Endothelial cell of umbilical vein (primary cell): ENCODE measurements at regions not wholly inside any gene's neighbourhood (a gene's known extent, or its start where the extent isn't known, plus 50 kb on each side); places are given as distances from the start of the nearest gene placed in this dataset.

Experiments
- BruUV-seq: library from RNA; stranded (reverse); fragments of 400-500 nt; replicated peaks from 2 replicates; lab custom pipeline; 2021; lab: Mats Ljungman, UMichigan
- CTCF ChIA-PET: fragments of 300-600, 350-600 bp; sonication (Branson Sonifier 250); formaldehyde crosslinking; loops from one replicate; lab custom pipeline; 2021; ENCODE audit warnings: antibody characterized with exemption, inconsistent platforms; lab: Charles Lee
- POLR2A ChIA-PET: fragments of 300-600, 350-600 bp; sonication (Branson Sonifier 250); formaldehyde crosslinking; loops from one replicate; lab custom pipeline; 2021; ENCODE audit warnings: antibody characterized with exemption, inconsistent platforms; lab: Charles Lee
- DNase-seq: peaks from one replicate; pipeline ENCODE4 v3.0.0-alpha.2; 2011; ENCODE audit warnings: low read depth, low spot score
- FAIRE-seq: peaks from 2 replicates; lab custom pipeline; 2011; peaks lifted over from hg19 to GRCh38; lab: Jason Lieb, UNC
- H2AFZ ChIP-seq: 2 replicates; pipeline ENCODE4 v1.6.0; 2012; ENCODE audit warnings: low read depth, low read length, control low read depth, inconsistent platforms
- H3K27ac ChIP-seq: 2 replicates; pipeline ENCODE4 v1.5.1; 2011; ENCODE audit warnings: low read depth, mild to moderate bottlenecking, control low read depth, low read length, moderate library complexity; ENCODE audit not compliant: insufficient read depth
- H3K27me3 ChIP-seq, 2 experiments: 2 replicates each; pipeline versions ENCODE4 v1.6.0 to v1.6.1; 2011; ENCODE audit warnings: low read length in 2 of 2, mixed read lengths in 1 of 2; ENCODE audit not compliant: control insufficient read depth in 2 of 2, insufficient read depth in 2 of 2
- H3K36me3 ChIP-seq, 2 experiments: 2 replicates in 1 of 2; 3 replicates in 1 of 2; pipeline ENCODE4 v1.5.1; 2011; ENCODE audit warnings: low read length in 2 of 2, mild to moderate bottlenecking in 1 of 2, moderate library complexity in 1 of 2; ENCODE audit not compliant: control insufficient read depth in 2 of 2, insufficient read depth in 2 of 2; ENCODE audit errors: extremely low read depth in 1 of 2
- H3K4me1 ChIP-seq: 3 replicates; pipeline ENCODE4 v1.5.1; 2011; ENCODE audit warnings: mild to moderate bottlenecking, low read length; ENCODE audit not compliant: control insufficient read depth, insufficient read depth; ENCODE audit errors: extremely low read depth
- H3K4me2 ChIP-seq: 2 replicates; pipeline ENCODE4 v1.6.1; 2011; ENCODE audit warnings: low read length, control low read depth, mixed read lengths; ENCODE audit not compliant: insufficient read depth
- H3K4me3 ChIP-seq, 3 experiments: fragments of 200-600 bp in 1 of 3; sonication (generic), shearing (Covaris generic) in 1 of 3; replicated peaks in 1 of 3; 2 replicates each; pipeline ENCODE4 v1.5.1; 2011 to 2016; ENCODE audit warnings: control low read depth in 3 of 3, low read length in 3 of 3, mild to moderate bottlenecking in 2 of 3, inconsistent platforms in 1 of 3, low read depth in 1 of 3, moderate library complexity in 1 of 3; ENCODE audit not compliant: insufficient read depth in 1 of 3
- H3K79me2 ChIP-seq: 2 replicates; pipeline ENCODE4 v1.6.0; 2012; ENCODE audit warnings: low read length, inconsistent platforms; ENCODE audit not compliant: control insufficient read depth, insufficient read depth
- H3K9ac ChIP-seq: replicated peaks from 2 replicates; pipeline ENCODE3; 2011; ENCODE audit warnings: low read length, control low read depth; ENCODE audit not compliant: insufficient read depth; ENCODE audit errors: extremely low read depth
- H3K9me1 ChIP-seq: replicated peaks from 3 replicates; pipeline ENCODE4 v1.6.0; 2011; ENCODE audit warnings: mild to moderate bottlenecking, low read length; ENCODE audit not compliant: control insufficient read depth, insufficient read depth; ENCODE audit errors: extremely low read depth
- H3K9me3 ChIP-seq: replicated peaks from 2 replicates; pipeline ENCODE4 v1.5.1; 2012; ENCODE audit warnings: low read length, inconsistent platforms; ENCODE audit not compliant: control insufficient read depth, insufficient read depth
- H4K20me1 ChIP-seq: replicated peaks from 2 replicates; pipeline ENCODE3; 2011; ENCODE audit warnings: mild to moderate bottlenecking, low read length; ENCODE audit not compliant: control insufficient read depth, insufficient read depth; ENCODE audit errors: extremely low read depth
- EZH2 ChIP-seq: IDR thresholded peaks from 2 replicates; pipeline ENCODE4 v1.6.1; 2012; ENCODE audit warnings: borderline replicate concordance, low read depth, mild to moderate bottlenecking, moderate library complexity, low read length, inconsistent platforms; ENCODE audit not compliant: severe bottlenecking
- GATA2 ChIP-seq: IDR thresholded peaks from 2 replicates; pipeline ENCODE4 v1.7.0; 2011; ENCODE audit warnings: low read depth, mild to moderate bottlenecking, moderate library complexity, mixed read lengths, low read length; ENCODE audit not compliant: insufficient read length, insufficient read depth
- JUN ChIP-seq: IDR thresholded peaks from 2 replicates; pipeline ENCODE4 v1.6.1; 2011; ENCODE audit warnings: borderline replicate concordance, low read depth; ENCODE audit not compliant: insufficient read length, insufficient read depth
- MYC ChIP-seq: IDR thresholded peaks from one replicate; pipeline ENCODE4 v1.6.1; 2011; ENCODE audit warnings: mild to moderate bottlenecking, low read depth, low read length
- POLR2AphosphoS5 ChIP-seq: IDR thresholded peaks from 2 replicates; pipeline ENCODE4 v1.6.1; 2012; ENCODE audit warnings: low read depth, mild to moderate bottlenecking, control low read depth, low read length, moderate library complexity; ENCODE audit not compliant: insufficient read depth
- dilution Hi-C: fragments of 300-500 bp; cut with MboI; formaldehyde crosslinking; loops from one replicate; pipeline ENCODE4 v1.15.0; 2019; ENCODE audit warnings: low sequenced_read_pairs; ENCODE audit not compliant: extremely low pct_ligation_motif_present
- intact Hi-C: fragments of 100-400 bp; cut with micrococcal nuclease; formaldehyde crosslinking; loops from one replicate; pipeline ENCODE4 v1.10.0; 2022
- TF ChIP-seq, protein P1 (sequence below), 2 donors: IDR thresholded peaks; 1 replicate in 1 of 2; 2 replicates in 1 of 2; pipeline ENCODE4 v1.5.1; 2011; ENCODE audit warnings: low read length in 2 of 2, mild to moderate bottlenecking in 2 of 2, moderate library complexity in 2 of 2, control low read depth in 1 of 2, inconsistent platforms in 1 of 2, low read depth in 1 of 2; ENCODE audit not compliant: insufficient read depth in 1 of 2; ENCODE audit errors: extremely low read depth in 1 of 2
- TF ChIP-seq, protein P2 (sequence below): IDR thresholded peaks from 2 replicates; pipeline ENCODE4 v1.6.1; 2011; ENCODE audit not compliant: insufficient read depth, insufficient read length

- intact Hi-C loops = no loop called here
- H3K9me3 ChIP-seq = no peaks in the 10 kb centered on the region
- H3K4me1 ChIP-seq = no peaks in the 10 kb centered on the region
- no peaks in the 10 kb centered on the region for H4K20me1 ChIP-seq
- CTCF ChIA-PET = no interaction called here
- no peak overlapping the region for H2AFZ ChIP-seq
- FAIRE-seq (no peak), DNase-seq (no peak)
- dilution Hi-C loops = no loop called here
- no peaks in the 10 kb centered on the region for H3K36me3 ChIP-seq
- no peaks in the 10 kb centered on the region for H3K9me1 ChIP-seq
- no peaks in the 10 kb centered on the region for H3K79me2 ChIP-seq
- no peak for TF ChIP-seq GATA2
- TF ChIP-seq, protein P1, sequence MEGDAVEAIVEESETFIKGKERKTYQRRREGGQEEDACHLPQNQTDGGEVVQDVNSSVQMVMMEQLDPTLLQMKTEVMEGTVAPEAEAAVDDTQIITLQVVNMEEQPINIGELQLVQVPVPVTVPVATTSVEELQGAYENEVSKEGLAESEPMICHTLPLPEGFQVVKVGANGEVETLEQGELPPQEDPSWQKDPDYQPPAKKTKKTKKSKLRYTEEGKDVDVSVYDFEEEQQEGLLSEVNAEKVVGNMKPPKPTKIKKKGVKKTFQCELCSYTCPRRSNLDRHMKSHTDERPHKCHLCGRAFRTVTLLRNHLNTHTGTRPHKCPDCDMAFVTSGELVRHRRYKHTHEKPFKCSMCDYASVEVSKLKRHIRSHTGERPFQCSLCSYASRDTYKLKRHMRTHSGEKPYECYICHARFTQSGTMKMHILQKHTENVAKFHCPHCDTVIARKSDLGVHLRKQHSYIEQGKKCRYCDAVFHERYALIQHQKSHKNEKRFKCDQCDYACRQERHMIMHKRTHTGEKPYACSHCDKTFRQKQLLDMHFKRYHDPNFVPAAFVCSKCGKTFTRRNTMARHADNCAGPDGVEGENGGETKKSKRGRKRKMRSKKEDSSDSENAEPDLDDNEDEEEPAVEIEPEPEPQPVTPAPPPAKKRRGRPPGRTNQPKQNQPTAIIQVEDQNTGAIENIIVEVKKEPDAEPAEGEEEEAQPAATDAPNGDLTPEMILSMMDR (IDR thresholded peaks at IDR 0.05; ENCODE audit: extremely low read depth in 1 of 2, insufficient read depth in 1 of 2, low read depth in 1 of 2, low read length in 2 of 2) = no peak
- TF ChIP-seq EZH2 = no peak
- TF ChIP-seq, protein P2, sequence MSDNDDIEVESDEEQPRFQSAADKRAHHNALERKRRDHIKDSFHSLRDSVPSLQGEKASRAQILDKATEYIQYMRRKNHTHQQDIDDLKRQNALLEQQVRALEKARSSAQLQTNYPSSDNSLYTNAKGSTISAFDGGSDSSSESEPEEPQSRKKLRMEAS = no peak
- no peak for TF ChIP-seq POLR2AphosphoS5
- TF ChIP-seq MYC = no peak
- TF ChIP-seq JUN = no peak
- no peak overlapping the region for H3K27ac ChIP-seq
- H3K9ac ChIP-seq = no peak overlapping the region
- no TSS peak for BruUV-seq
- H3K4me3 ChIP-seq = no peak overlapping the region
- H3K27me3 ChIP-seq = no peaks in the 10 kb centered on the region
- H3K4me2 ChIP-seq = no peak overlapping the region
- POLR2A ChIA-PET = no interaction called here
Observed at GRCh38 chr6:97524811-97525210, 241.8 kb upstream of the MMS22L start.
